Psoas muscle (tissue), 7 donors: ENCODE measurements at regions not wholly inside any gene's neighbourhood (a gene's known extent, or its start where the extent isn't known, plus 50 kb on each side); places are given as distances from the start of the nearest gene placed in this dataset.

Source experiments
- ATAC-seq, 4 donors: fragments of 200-7000 bp; cut with Tn5 transposase; one replicate each; pipeline ENCODE4 v1.9.1; 2020; ENCODE audit warnings: moderate library complexity in 3 of 4, mild to moderate bottlenecking in 2 of 4
- DNase-seq, 2 donors: peaks; one replicate each; pipeline ENCODE4 v3.0.0-alpha.2; 2020
- H3K27ac ChIP-seq: fragments of 200-600 bp; one replicate; pipeline ENCODE4 v1.8.0; 2022
- H3K27me3 ChIP-seq, 3 donors: fragments of 200-600 bp in 1 of 3; one replicate each; pipeline versions ENCODE4 v1.6.1 to v1.8.0; 2013 to 2022; ENCODE audit warnings: low read length in 2 of 3, mild to moderate bottlenecking in 2 of 3, moderate library complexity in 1 of 3; ENCODE audit not compliant: insufficient read depth in 3 of 3
- H3K36me3 ChIP-seq, 2 donors: fragments of 200-600 bp in 1 of 2; one replicate each; pipeline versions ENCODE4 v1.6.1 to v1.8.0; 2013 to 2022; ENCODE audit warnings: low read depth in 1 of 2, mild to moderate bottlenecking in 1 of 2, moderate library complexity in 1 of 2; ENCODE audit not compliant: insufficient read depth in 1 of 2
- H3K4me1 ChIP-seq: fragments of 200-600 bp; one replicate; pipeline ENCODE4 v1.8.0; 2022
- H3K4me3 ChIP-seq: fragments of 200-600 bp; one replicate; pipeline ENCODE4 v1.8.0; 2022; ENCODE audit warnings: mild to moderate bottlenecking
- H3K9me3 ChIP-seq: fragments of 200-600 bp; one replicate; pipeline ENCODE4 v1.8.0; 2022
- CTCF ChIP-seq: fragments of 200-600 bp; IDR thresholded peaks from one replicate; pipeline ENCODE4 v1.8.0; 2022; ENCODE audit warnings: antibody characterized with exemption
- WGBS, 3 donors: extraction: QIAGEN DNeasy Blood & Tissue Kit; methylation state at CpG; one replicate each; pipeline versions ENCODE4 v1.1.6 to v1.1.7; 2013; 5-methylcytosine and 5-hydroxymethylcytosine counted together
- intact Hi-C, 2 donors: fragments of 100-400 bp; cut with DNase I; formaldehyde crosslinking; loops; one replicate each; pipeline versions ENCODE4 v1.11.0 to v1.14.2; 2022
- donor health status: healthy with polysubstance abuse.
- donor health status: DM: no; HTN: no; CAD: no; lungs with moderate emphysema.
- donor health status: Bipolar disorder and iron deficiency.
- donor health status: healthy.
- donor health status: DM: yes; HTN: yes; CAD: no.
- donor health status: DM: no; HTN: no; CAD: no.
- donor health status: DM: yes; HTN: yes; CAD: no.

GRCh38 chr3:109897734-109898133 is 560.4 kb upstream of the DPPA4 start:
- H3K4me3 ChIP-seq: no peak overlapping the region
- ATAC-seq: no peak
- no peak overlapping the region for H3K27ac ChIP-seq
- H3K9me3 ChIP-seq: no peaks in the 10 kb centered on the region
- no peaks in the 10 kb centered on the region for H3K4me1 ChIP-seq
- no peak for TF ChIP-seq CTCF
- no peaks in the 10 kb centered on the region for H3K27me3 ChIP-seq
- WGBS, 3 donors: 80 to 88% (median 84%) methylated on average over 1 of the region's 1 CpG
- H3K36me3 ChIP-seq: no peaks in the 10 kb centered on the region
- DNase-seq: no peak
- intact Hi-C loops: no loop called here

GRCh38 chr3:109899925-109900324 is 562.6 kb upstream of the DPPA4 start:
- H3K36me3 ChIP-seq: no peaks in the 10 kb centered on the region
- no peak for DNase-seq
- H3K27ac ChIP-seq: no peak overlapping the region
- TF ChIP-seq CTCF: no peak
- ATAC-seq: no peak
- WGBS, 3 donors: 43 to 55% (median 43%) methylated on average over 2 of the region's 2 CpGs
- no peaks in the 10 kb centered on the region for H3K9me3 ChIP-seq
- intact Hi-C loops: no loop called here
- no peaks in the 10 kb centered on the region for H3K4me1 ChIP-seq
- H3K27me3 ChIP-seq: no peaks in the 10 kb centered on the region
- no peak overlapping the region for H3K4me3 ChIP-seq

GRCh38 chr3:109900783-109901182 is 563.4 kb upstream of the DPPA4 start:
- no peak overlapping the region for H3K27ac ChIP-seq
- ATAC-seq: no peak
- H3K9me3 ChIP-seq: no peaks in the 10 kb centered on the region
- no peak for TF ChIP-seq CTCF
- no peaks in the 10 kb centered on the region for H3K4me1 ChIP-seq
- no peak overlapping the region for H3K4me3 ChIP-seq
- H3K36me3 ChIP-seq: no peaks in the 10 kb centered on the region
- H3K27me3 ChIP-seq: no peaks in the 10 kb centered on the region
- intact Hi-C loops: no loop called here
- WGBS, 3 donors: 55 to 86% (median 68%) methylated on average over 1 of the region's 1 CpG
- no peak for DNase-seq

- ATAC-seq (no peak), DNase-seq (no peak)
- H3K4me3 ChIP-seq: no peak overlapping the region
- no peaks in the 10 kb centered on the region for H3K27me3 ChIP-seq
- H3K4me1 ChIP-seq: no peaks in the 10 kb centered on the region
- intact Hi-C loops: no loop called here
- H3K9me3 ChIP-seq: no peaks in the 10 kb centered on the region
- no peak overlapping the region for H3K27ac ChIP-seq
- 86 to 89% (median 89%) methylated on average over 4 of the region's 4 CpGs for WGBS, 3 donors
- no peak for TF ChIP-seq CTCF
- no peaks in the 10 kb centered on the region for H3K36me3 ChIP-seq
Measured at GRCh38 chr3:109902549-109902948, 565.2 kb upstream of the DPPA4 start.

GRCh38 chr3:109903100-109903499 is 565.8 kb upstream of the DPPA4 start:
- Histone ChIP-seq H3K9me3 (no peaks in the 10 kb centered on the region), H3K4me3 (no peak overlapping the region), H3K27me3 (no peaks in the 10 kb centered on the region), H3K36me3 (no peaks in the 10 kb centered on the region), H3K27ac (no peak overlapping the region), H3K4me1 (no peaks in the 10 kb centered on the region)
- DNase-seq (no peak), ATAC-seq (no peak)
- no peak for TF ChIP-seq CTCF
- intact Hi-C loops: no loop called here
- 57 to 73% (median 69%) methylated on average over 2 of the region's 2 CpGs for WGBS, 3 donors
